ENCODE measurements at regions not wholly inside any gene's neighbourhood (a gene's known extent, or its start where the extent isn't known, plus 50 kb on each side); places are given as distances from the start of the nearest gene placed in this dataset.

DNA sequence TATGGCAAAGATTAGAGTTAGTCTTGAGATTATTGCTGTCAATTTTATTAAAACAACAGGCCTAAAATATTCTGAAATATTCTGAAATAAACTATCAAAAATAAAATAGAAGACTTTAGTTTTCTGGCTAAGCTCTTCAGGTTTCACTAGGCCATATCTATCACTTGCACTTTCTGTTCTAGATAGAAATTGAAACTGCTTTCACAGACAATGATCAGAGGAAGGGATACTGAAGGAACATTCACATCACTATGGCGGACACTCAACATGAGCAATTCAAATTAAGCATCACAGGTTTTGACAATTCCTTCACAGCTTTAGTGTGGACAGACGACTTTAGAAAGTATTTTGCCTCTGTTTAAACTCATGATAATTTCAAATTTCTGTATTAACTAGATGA is 586.4 kb upstream of the REG3G start:
- no peak for DNase-seq (ENCODE audit: low spot score)

DNA sequence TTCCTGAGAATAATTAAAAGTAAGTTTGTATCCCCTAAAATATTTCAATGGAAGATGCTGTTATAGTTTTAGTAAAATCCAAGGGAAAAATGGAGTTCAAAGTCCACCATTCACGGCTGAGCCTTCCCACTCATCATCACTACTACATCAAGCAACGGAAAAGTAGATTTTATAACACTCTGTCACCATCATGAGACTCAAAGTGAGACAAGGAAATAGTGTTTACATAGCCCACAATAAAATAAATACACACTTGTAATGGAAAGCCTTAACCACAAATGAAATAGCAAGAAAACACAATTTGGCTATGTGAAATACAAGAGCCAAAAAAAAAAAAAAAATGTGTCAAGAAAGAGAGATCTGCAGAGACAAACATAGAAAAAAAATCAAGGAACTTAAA is 569.9 kb upstream of the REG3G start:
- DNase-seq (ENCODE audit: low spot score) = no peak

DNA sequence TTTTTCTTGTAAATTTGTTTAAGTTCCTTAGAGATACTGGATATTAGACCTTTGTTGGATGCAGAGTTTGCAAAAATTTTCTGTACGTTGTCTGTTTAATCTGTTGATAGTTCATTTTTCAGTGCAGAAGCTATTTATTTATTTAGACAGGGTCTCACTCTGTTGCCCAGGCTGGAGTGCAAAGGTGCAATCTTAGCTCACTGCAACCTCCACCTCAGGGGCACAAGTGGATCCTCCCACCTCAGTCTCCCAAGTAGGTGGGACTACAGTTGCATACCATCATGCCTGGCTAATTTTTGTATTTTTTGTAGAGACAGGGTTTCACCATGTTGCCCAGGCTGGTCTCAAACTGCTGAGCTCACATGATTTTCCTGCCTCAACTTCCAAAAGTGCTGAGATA is 568.2 kb upstream of the REG3G start:
- no peak for DNase-seq (ENCODE audit: low spot score)

DNA sequence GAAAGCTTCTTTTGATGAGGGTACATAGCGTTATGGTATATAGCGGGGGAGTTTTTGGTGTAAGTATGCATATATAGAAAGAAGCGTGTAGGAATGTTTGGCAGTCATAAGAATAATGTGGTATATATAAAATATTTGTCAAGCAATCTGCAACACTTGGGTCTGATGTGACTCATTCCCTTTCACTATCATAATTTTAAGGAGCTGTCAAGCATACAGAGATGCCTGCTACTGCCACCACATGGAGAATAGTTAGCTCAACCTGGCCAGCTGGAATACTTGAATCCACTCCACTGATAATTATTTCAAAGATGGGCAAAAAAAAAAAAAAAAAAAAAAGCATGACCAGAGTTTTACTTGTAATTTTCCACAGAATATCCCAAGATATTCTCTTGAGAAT is 559.8 kb upstream of the REG3G start:
- peak; percentile 5 for DNase-seq (ENCODE audit: low spot score)

DNA sequence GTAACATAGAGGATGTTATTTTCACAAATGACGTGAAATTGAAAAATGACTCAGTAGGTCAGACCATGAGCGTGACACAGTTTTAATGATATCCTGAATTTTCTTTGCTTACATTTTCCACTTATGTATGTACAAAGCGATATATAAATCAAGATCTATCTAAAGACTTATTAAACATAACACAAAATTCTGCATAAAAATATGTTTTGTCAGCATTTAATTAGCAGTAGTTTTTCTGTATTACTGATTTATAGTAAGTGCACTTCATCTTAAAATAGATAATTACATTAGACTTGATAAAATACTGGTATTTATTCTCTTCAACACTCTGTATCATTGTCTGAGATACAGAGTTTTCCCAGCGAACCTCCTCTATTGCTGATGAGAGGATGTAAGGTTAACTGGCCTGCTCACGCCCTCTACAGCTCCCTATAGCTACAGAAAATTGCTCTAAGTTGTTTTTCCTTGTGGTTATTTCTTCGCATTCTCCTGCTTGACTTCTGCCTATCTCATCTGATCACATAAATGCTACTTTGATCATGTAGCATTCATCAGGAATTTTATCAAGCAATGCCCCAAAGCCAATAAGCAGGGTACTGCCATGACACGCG is 548.8 kb upstream of the REG3G start:
- no peak for DNase-seq (ENCODE audit: low spot score)

DNA sequence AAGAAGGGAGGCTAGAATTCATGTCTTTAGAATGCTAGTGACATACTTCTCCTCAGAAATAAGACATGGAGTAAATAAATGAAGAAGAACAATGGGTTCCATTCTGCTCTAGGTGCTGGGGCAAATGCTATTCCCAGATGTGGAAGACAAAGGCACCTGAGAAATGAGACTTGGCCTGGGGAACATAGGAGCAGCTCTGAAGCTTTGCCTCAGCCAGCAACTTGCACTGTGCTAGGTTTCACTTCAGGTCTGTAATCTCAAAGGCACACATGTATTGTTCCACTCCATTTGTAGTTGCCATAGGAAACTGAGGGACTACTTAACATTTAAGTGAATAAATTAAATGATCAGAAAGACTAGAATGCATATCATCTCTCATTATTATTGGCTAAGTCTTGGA is 538.9 kb upstream of the REG3G start:
- DNase-seq (ENCODE audit: low spot score) = no peak

DNA sequence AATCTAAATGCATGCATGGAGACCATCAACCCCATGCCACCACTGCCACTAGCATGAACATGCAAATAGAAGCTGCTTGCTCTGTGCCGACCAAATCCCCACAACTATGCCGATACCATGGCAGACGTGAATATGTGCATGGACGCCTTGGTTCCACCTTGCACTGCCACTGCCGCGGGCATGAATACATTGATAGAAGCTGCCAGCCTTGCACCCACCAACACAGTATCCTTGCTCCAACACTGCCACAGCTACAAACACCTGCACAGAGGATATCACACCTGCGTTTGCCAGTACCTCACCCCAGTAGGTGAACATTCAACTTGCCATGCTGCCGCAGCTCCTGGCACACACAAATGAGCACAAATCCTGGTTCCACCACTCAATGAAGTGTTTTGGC is 527.4 kb upstream of the REG3G start:
- no peak for DNase-seq (ENCODE audit: low spot score)

DNA sequence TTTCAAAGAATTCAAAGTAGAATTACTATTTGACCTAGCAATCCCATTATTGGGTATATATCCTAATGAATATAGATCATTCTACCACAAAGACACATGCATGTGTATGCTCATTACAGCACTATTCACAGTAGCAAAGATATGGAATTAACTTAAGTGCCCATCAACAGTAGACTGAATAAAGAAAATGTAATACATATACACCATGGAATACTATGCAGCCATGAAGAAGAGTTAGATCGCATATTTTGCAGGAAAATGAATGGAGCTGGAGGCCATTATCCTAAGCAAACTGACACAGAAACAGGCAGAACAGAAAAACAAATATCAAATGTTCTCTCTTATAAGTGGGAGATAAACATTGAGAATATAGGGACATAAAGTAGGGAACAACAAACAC is 519.2 kb upstream of the REG3G start:
- DNase-seq (ENCODE audit: low spot score) = no peak

DNA sequence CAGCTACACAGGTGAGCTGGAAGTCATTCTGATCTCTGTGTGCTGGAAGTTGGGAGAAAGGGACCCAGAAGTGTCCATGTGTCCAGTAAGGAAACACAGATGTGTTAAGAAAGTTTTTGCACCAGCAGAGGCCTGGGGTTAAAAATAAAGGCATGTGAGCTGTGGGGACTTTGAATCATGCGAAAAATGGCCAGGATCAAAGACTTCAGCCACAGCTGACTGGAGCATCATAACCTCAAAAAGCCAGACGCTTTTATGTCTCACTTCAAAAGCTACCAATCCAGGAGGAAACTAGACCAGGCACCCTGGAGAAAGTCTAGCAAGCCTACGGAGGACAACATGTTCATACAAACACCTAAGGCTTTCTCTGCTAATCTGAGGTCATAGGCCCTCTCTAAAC is 503.6 kb upstream of the REG3G start:
- no peak for DNase-seq (ENCODE audit: low spot score)

DNA sequence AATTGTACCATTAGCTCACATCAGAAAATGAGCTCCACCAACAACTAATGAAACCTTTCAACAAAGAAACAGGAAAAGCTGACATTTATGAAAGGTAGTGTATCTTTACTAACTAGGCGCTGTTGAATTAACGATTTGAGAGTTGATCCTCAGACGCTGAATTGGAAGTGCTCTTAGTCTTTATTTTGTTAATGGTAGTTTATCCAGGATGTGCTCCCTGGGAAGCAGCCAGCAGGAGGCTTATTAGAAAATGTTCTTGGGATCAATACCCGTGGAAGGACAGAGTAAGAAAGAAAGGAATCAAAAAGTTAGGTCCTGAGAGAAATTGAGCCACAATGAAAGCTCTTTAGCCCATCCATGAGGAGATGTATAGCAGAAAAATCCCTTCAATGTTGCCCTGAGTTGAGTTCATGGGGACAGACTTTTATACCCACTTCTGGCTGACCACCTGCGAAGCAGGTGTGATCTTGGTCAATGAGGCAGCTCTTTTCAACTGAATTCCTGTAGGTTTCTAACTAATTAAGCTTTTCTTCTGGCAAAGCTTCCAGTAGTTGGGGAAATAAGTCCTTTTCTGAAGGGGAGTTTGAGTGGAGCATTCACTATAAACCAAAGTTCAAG is 492.6 kb upstream of the REG3G start:
- DNase-seq (ENCODE audit: low spot score) = no peak

DNA sequence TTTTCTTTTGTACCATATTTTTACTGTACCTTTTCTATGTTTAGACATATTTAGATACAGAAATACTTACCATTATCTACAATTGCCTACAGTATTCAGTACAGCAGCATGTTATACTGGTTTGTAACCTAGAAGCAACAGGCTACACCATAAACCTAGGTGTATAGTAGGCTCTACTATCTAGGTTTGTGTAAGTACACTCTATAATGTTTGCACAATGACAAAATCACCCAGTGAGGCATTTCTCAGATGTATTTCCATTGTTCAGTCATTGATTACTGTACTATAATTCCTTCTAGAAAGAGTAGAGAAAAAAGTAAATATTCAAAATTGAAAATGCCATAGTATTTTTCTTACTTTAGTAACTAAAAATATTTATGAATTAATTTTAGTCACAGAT is 490.1 kb upstream of the REG3G start:
- no peak for DNase-seq (ENCODE audit: low spot score)

DNA sequence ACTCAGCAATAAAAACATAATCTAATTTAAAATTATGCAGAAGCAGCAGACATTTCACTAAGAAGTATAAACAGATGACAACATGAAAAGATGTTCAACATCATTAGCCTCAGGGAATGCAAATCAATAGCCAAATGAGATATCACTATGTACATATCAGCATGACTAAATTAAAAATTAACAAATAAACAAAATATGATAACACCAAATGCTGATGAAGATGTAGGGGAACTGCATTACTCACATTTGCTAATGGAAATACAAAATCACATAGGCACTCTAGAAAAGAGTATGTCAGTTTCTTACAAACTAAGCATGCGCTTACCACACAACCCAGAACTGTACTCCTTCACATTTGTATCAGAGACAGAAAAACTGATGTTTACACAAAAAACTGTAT is 487.2 kb upstream of the REG3G start:
- DNase-seq (ENCODE audit: low spot score) = no peak

DNA sequence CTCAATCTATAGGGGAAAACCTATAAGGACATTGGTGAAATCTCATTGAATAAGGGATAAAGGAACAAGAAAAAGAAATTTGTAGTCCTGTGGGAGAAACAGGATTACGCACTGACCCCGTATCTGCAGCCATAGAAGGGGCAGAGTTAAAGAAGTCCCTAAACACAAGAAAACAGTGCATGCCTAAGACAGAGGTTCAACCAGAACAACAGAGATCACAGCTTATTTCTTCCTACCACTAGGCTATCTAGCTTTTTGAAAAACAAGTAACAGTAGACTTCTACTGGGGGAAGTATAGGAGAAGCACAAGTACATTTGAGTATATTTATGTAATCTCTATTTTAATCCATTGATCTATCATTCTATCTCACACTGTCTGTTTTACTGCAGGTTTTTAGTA is 485.2 kb upstream of the REG3G start:
- DNase-seq (ENCODE audit: low spot score) = no peak

DNA sequence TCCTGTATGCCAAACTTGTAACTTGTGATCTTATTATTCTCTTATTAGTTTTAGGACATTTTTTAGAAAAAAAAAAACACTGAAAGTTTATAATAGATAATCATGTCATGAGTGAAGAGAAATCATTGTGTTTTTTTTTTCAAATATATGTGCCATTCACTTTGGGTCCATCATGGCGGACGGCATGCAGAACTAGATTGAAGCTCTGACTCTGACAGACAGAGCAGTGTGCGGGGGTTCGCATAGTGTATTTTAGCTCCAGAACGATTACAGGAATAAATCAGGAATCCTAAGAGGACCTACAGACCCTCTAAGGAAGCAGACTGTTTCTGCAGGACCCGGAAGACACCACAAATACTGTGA is 484.4 kb upstream of the REG3G start:
- no peak for DNase-seq (ENCODE audit: low spot score)

DNA sequence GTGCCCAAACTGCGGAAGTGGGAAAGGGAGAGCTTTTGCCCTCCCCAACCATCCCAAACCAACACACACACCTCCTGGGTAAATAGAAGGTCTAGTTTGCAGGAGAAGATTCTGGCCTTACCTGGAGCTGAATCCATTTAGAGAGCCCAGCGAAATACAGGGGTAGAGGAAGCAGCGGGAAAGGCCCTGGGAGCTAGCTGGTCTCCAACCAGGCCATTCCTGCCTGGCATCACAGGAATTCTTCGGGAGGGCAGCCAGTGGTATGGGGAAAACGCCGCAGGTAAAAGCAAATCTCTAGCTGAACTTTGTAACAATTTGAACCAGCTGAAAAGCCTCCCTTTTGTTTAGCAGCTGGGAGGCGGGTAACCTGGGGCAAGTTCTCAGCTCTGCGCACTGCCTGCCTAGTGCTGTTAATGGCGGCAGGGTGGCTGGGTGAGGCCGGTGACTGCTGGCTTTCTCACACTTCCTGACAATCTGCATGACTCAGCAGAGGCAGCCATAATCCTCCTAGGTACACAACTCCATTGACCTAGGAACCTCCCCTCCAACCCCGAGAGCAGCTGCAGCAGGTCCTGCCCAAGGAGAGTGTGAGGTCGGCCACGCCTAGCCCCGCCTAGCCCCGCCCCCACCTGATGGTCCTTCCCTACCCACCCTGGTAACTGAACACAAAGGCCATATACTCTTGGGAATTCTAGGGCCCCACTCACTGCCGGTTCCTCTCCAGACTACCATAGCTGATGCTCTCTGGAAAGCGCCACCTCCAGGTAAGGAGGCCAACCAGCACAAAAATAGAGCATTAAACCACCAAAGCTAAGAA is 483.8 kb upstream of the REG3G start:
- no peak for DNase-seq (ENCODE audit: low spot score)

DNA sequence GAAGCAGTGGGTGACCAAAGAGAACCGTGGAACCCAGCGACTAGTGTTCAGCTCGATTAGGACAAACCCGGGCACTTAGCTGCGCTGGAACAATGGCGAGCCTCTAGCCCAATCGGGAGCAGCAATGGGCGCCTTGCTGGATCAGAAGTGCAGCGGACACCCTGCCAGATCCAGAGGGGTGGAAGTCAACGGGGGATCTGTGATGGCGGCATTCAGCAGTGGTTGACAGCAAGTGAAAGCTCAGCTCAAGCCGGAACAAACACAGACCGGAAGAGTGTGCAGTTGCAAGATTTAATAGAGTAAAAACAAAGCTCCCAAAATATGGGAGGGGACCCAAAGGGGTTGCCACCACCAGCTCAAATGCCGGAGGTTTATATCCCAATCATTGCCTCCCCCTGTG is 478.7 kb upstream of the REG3G start:
- no peak for DNase-seq (ENCODE audit: low spot score)

DNA sequence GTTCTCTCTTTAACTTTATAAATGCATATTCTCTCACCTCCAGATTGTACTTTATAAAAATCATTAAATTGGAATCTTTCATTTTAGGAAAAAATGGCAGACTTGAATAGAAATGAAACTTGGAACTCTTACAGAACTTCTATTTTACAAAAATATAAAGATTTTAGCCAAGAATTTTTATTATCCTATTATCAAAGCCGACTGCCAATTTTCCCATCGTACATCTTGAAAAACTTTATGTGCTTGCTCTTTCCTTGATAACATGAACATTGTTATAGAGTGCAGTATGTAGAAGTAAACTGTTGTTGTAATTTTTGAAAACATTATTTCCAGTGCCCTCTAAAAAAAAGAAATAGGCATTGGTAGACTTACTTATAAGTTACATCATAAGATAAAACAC is 475.7 kb upstream of the REG3G start:
- DNase-seq (ENCODE audit: low spot score) = no peak

DNA sequence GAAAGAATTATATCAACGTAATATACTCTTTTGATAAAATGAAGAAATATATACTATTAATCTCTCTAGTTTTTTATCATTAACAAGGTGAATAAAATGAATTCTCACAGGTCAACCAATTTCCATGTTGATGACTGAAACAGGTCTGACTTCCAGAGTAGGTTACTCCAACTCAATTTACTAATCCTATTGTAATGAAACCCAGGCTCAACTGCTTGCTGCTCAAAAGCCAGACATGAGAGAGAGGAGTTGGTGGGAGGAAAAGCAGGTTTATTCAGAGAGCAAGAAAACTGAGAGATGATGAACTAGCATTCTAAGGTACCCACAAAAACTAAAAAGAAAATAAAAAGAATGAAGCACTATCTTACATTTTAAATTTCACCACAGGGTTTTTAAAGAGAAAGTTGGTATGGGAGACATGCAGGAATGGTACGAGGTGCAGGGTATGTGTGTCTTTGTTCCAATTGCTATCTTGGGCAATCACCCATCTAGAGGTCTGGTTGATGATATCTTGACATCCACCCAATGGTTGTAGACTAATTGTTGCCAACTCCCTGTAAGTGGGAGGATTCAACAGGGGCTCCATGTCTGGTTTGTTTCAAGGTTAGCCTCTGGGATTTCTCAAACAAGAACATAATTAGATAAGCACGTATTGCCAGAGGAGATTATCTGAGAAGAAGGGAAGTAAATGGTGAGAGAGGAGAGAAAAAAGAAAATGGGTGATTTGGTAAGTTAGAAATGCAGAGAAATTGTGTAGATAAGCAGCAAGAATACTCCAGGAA is 471.4 kb upstream of the REG3G start:
- no peak for DNase-seq (ENCODE audit: low spot score)

DNA sequence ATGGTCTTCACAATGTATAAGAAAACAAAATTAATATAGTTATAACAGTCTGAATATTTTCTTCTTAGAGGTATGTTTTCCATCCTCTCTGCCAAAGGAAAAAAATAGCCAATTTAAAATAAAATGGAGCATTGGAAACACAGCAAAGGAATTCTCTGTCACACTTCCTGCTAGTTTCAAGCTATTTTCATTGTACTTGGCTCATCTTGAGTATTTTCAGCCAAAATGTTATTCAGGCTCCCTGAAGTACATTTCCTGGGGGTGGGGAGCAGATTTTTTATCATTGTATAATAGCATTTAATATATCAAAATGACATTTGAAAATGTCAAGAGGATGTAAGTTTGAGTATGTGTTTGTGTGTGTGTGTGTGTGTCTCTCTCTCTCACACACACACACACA is 463.6 kb upstream of the REG3G start:
- no peak for DNase-seq (ENCODE audit: low spot score)

DNA sequence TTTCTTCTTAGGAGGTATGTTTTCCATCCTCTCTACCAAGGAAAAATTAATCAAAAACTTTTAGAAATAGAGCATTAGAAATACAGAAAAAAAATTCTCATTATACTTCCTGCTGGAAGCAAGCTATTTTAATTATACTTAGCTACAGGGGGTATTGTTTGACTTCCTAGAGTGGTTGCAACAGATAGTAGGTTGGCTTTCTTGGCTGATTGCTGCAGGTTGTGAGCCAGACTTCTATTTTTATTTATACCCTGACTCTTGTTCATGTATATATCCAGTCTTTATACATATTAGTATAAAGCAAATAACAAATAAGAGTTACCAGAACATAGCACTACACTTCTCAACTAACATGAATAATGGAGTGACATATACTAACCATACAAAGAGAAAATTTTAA is 460.8 kb upstream of the REG3G start:
- no peak for DNase-seq (ENCODE audit: low spot score)

DNA sequence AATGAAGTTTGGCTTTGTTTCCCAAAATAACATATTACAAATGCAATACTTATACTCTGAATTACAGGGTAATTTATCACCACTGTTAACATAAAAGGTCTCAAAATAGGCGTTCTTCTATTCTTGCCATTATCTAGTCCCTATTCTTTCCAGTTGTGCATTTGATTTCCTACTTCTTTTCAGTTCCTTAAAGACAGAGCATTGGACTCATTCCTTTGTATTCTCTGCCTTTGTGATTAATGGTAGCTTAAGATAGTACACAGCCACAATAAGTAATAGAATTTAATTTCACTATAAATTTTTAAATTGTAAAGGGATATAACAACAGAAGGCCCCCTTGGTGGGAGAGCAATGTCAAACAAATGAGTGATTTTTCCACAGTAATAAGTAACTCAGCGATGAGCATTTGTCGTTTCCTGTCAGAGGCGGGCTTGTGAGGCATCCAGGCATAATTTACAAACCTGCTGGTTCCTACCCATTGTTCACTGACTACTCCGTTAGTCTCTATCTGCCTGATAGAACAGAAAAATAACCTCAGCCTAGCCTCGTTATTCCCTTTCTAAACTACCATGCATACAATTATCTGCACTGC is 456.6 kb upstream of the REG3G start:
- peak; percentile 4 for DNase-seq (ENCODE audit: low spot score)

DNA sequence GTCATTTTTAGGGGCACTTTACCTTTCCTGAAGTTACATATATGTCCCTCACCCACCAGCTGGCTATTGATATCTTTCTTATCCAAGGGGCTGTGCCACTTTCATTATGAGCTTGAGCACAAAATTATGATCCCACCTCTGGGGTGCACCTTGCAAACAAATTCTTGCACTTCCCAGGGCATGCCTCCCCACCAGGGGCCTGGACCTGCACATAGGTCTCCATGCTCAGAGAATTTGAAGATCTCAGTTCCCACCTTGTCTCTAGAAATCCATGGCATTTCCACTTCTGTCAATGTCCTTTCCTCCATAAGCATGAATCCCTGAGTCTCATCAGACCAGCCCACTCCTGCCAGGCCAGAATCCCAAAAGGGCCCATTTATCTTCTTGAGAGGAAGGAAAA is 449.1 kb upstream of the REG3G start:
- DNase-seq (ENCODE audit: low spot score) = no peak

DNA sequence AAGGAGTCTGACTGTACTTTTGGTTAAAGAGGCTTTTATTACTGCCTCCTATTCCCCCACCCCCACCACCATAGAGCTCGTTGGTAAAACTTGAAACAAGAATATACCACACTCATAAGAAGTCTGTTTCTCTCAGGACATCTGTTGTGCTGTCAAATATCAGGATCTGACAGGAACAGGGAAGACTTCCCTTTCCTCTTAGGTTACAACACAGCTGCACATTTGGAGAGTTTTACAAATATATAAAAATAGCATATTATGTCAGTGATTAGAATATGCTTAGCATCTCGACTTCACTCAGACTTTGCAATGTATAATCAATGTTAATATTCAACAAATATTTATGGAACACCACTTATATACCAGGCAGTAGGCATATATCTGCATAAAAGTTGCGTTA is 439.6 kb upstream of the REG3G start:
- DNase-seq (ENCODE audit: low spot score) = no peak
